HG03558 (cell line): ENCODE measurements at regions not wholly inside any gene's neighbourhood (a gene's known extent, or its start where the extent isn't known, plus 50 kb on each side); places are given as distances from the start of the nearest gene placed in this dataset.
"Not testable (repeated sequence)": the region's sequence is repeated elsewhere in the genome, so short reads cannot be mapped to it uniquely, and the experiment has no call there.

Experiments used
- ATAC-seq: cut with Tn5 transposase; IDR thresholded peaks from one replicate; pipeline ENCODE4 v1.9.1; 2021; ENCODE audit warnings: moderate number of reproducible peaks; ENCODE audit not compliant: unreplicated experiment; ENCODE audit errors: extremely low read depth

DNA sequence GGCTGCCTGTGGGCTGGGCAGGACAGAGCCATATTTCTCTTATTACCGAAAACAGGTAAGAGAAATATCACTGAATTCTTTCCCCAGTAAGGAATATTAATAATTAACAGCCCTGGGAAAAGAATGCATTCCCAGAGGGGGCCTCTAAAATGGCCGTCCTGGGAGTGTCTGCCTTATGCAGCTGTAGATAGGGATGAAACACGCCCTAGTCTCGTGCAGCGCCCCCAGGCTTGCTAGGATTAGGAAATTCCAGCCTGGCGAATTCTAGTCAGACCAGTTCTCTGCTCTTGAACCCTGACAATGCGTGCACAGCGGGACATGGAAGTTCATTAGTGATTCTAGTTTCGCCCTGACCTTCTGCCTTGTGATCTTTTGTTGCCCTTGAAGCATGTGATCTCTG, 104.1 kb upstream of the HCCS start:
- not testable (repeated sequence) for ATAC-seq

DNA sequence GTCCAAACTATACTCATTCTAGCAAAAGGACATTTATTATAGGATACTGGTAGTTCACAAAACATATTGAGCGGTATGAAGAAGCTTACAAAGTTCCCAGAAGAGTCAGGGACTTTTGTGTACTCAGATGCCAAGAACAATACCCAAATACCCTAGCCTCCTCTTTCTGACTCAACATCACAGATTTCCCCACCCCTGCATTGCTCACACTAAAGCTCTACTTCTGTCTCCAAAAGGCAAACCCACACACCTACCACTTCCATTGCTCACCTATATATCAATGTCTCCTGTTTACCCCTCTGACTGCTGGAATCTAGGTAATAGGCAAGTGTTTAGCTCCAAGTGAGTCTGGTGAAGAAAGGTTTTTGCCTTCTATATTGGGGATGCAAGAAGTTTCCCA, 100.7 kb upstream of the HCCS start:
- ATAC-seq = no peak

DNA sequence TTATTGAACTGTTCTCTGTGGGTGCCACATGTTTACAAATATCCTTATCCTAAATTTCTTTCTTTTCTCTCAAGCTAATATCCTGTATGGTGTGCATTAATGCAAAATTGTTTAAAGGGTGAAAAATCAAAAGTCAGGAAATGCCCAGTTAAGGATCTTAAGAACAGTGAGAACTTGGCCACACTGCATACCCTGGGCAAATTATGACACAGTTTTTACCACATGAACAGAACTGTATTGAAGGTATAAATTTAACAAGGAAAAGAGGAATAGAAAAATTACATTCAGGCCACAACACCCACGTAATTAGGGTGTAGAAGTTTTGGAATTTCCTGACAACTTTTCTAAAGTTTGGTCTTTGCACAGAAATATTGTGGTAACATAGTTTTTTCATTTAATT, 94.4 kb upstream of the HCCS start:
- no peak for ATAC-seq

DNA sequence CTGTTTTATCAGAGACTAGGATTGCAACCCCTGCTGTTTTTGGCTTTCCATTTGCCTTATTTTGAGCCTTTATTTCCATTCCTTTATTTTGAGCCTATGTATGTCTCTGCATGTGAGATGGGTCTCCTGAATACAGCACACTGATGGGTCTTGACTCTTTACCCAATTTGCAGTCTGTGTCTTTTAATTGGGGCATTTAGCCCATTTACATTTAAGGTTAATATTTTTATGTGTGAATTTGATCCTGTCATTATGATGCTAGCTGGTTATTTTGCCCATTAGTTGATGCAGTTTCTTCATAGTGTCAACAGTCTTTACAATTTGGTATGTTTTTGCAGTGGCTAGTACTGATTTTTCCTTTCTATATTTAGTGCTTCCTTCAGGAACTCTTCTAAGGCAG, 88.5 kb upstream of the HCCS start:
- not testable (repeated sequence) for ATAC-seq

DNA sequence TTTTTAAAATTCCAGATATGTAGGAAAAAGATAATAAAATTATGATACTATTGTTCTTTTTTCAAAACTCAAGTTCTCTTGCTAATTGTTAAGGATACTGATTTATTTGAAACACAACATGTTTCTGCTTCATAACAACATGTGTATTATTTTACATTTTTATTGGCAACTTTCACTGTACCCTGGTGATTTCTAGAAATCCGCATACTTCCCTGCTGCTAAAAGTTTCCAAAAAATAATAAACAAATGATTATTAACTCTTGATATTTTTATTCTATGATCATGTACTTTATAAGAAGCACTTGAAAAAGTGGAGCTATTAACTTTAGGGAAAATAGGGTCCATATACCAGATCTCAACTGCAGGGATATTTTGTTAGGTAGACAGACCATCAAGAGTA, 71.2 kb upstream of the HCCS start:
- no peak for ATAC-seq

DNA sequence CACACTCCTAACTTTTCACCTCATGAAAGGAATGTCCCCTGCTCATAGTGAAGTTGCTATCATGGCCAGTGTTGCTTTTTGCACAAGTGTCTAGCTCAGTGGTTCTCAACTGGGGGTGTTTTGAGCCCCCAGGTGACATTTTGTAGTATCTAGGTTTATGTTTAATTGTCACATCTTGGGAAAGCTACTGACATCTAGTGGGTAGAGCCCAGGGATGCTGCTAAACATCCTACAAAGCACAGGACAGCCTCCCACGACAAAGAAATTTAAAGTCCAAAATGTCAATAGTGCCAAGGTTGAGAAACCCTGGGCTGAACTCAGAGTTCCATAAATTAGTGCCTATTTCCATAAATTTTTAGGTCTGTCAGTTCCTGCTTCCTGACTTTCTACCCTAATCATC, 70.7 kb upstream of the HCCS start:
- ATAC-seq = no peak

DNA sequence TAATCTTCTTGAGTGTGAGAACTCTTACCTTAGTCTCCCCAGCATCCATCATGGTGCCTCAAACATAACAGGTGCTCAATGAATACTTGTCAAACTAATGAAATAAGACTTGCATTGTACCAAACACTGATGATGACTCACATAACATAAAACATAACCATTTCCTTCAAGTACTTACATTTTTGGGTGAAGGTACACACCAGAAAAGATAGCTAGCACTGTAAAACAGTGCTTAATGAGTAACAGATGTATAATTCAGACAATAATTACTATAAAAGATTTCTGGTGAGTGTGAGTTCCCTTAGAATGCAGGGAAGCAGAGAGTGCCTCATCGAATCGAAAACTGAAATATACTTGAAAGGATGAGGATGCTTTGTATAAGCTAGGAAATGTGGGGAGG, 70.1 kb upstream of the HCCS start:
- no peak for ATAC-seq

DNA sequence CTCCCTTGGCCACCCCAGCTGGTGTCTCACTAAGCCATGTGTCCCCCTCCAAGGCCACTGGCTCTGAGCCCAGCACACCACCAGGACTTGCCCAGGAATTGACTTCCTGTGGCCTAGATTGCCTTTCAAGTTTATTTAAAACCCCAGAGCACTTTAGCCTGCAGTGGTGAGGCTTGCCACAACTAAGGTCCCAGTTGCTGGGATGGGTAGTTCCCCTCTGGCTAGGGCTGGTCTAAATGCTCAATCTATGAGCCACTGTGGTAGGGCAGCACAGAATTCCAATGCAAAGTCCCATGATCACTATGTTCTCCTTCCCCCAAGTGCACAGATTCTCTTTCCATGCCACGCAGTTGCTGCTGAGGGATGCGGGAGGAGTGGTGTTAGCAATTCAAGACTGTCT, 61.1 kb upstream of the HCCS start:
- ATAC-seq = no peak

DNA sequence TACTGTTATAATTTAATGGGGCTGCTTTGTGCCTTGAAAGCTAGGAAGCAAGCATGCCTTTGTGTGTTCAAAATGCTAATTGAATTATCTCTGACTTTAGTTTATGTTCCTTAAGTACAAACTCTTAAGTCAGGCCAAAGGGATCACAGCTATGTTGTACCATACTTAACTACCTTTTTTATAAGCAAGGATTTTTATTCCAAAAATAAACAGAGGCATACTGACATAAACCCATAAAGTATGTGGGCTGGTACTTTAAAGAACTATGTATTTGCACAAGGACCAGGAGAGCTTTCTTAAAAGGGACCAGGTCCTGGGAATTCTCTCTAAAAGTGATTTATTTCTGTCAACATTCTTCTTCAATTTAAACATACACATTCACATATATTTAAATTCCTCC, 57.8 kb upstream of the HCCS start:
- no peak for ATAC-seq

DNA sequence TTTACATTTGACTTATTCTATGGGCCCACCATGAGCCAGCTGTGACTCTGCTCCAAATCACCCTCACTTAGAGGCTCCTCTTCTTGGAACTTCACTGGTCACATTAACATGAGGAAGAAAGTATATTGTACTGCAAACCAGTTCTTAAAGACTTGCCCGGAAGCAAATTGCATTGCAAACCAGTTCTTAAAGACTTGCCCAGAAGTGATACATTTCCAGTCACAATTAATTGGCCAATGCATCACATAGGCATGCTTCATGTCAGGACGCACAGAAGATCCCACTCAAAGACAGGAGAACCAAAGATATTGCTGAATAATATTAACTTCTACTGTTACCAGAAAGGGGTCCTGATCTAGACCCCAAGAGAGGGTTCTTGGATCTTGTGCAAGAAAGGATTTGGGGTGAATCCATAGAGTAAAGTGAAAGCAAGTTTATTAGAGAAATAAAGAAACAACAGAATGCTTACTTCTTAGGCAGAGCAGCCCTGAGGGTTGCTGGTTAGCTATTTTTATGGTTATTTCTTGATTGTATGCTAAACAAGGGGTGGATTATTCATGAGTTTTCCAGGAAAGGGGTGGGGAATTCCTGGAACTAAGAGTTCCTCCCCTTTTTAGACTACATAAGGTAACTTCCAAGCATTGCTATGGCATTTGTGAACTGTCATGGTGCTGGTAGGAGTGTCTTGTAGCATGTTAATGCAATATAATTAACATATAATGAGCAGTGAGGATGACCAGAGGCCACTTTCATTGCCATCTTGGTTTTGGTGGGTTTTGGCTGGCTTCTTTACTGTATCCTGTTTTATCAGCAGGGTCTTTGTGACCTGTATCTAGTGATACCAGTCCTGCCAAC, 54.6 kb upstream of the HCCS start:
- ATAC-seq = no peak

DNA sequence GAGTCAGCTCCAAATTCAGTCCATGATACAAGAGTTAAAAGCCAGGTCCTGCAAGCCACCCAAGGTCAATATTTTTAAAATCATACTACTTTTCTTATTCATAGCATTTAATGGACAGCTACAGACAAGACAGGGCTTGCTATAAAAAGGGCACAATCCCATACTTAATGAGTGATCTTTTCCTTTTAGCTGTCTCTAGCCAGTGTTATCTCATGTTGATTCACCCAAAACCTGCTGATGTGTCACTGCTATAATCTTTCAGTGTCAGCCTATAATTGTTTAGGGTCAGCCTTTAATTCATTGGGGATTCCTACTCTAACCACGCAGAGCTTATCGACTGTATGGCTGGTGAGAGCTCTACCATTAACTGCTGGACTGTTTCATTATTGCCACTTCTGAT, 51.2 kb upstream of the HCCS start:
- no peak for ATAC-seq
